ENCODE measurements at regions not wholly inside any gene's neighbourhood (a gene's known extent, or its start where the extent isn't known, plus 50 kb on each side); places are given as distances from the start of the nearest gene placed in this dataset.

DNA sequence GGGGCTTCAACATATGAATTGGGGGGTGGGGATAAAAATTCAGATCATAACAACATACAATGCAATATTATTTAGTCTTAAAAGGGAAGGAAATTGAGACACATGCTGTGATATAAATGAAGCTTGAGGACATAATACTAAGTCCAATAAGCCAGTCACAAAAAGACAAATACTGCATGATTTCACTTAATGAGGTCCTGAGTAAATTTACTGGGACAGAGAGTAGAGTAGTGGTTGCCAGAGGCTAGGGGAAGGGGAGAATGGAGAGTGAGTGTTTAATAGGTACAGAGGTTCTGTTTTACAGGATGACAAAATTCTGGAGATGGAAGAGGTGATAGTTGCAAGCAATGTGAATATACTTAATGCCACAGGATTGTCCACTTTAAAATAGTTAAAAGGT lies 89.2 kb upstream of the RAPGEF2 start:
- no peak for TF ChIP-seq POLR2A (IDR thresholded peaks at IDR 0.05)
- TF ChIP-seq, protein P1, sequence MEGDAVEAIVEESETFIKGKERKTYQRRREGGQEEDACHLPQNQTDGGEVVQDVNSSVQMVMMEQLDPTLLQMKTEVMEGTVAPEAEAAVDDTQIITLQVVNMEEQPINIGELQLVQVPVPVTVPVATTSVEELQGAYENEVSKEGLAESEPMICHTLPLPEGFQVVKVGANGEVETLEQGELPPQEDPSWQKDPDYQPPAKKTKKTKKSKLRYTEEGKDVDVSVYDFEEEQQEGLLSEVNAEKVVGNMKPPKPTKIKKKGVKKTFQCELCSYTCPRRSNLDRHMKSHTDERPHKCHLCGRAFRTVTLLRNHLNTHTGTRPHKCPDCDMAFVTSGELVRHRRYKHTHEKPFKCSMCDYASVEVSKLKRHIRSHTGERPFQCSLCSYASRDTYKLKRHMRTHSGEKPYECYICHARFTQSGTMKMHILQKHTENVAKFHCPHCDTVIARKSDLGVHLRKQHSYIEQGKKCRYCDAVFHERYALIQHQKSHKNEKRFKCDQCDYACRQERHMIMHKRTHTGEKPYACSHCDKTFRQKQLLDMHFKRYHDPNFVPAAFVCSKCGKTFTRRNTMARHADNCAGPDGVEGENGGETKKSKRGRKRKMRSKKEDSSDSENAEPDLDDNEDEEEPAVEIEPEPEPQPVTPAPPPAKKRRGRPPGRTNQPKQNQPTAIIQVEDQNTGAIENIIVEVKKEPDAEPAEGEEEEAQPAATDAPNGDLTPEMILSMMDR (IDR thresholded peaks at IDR 0.05): no peak

Data from prostate gland (tissue), 2 donors.